ENCODE measurements at regions not wholly inside any gene's neighbourhood (a gene's known extent, or its start where the extent isn't known, plus 50 kb on each side); places are given as distances from the start of the nearest gene placed in this dataset.

- TF ChIP-seq EZH2phosphoT487 (IDR thresholded peaks at IDR 0.05) (no peak), CTCF (IDR thresholded peaks at IDR 0.05) (no peak), EZH2 (IDR thresholded peaks at IDR 0.05) (no peak)
Measured at GRCh38 chr10:6713716-6714115, 133.6 kb upstream of the PRKCQ start.

All from neural progenitor cell (in vitro differentiated cells).